ENCODE measurements at regions not wholly inside any gene's neighbourhood (a gene's known extent, or its start where the extent isn't known, plus 50 kb on each side); places are given as distances from the start of the nearest gene placed in this dataset.

GRCh38 chr10:85168243-85168642, 839.9 kb downstream of the CCSER2 start:
- TF ChIP-seq CTCF (IDR thresholded peaks at IDR 0.05) (no peak), POLR2A (IDR thresholded peaks at IDR 0.05) (no peak), EP300 (IDR thresholded peaks at IDR 0.05) (no peak)
